ENCODE measurements at regions not wholly inside any gene's neighbourhood (a gene's known extent, or its start where the extent isn't known, plus 50 kb on each side); places are given as distances from the start of the nearest gene placed in this dataset.
"Not testable (repeated sequence)": the region's sequence is repeated elsewhere in the genome, so short reads cannot be mapped to it uniquely, and the experiment has no call there.

DNA sequence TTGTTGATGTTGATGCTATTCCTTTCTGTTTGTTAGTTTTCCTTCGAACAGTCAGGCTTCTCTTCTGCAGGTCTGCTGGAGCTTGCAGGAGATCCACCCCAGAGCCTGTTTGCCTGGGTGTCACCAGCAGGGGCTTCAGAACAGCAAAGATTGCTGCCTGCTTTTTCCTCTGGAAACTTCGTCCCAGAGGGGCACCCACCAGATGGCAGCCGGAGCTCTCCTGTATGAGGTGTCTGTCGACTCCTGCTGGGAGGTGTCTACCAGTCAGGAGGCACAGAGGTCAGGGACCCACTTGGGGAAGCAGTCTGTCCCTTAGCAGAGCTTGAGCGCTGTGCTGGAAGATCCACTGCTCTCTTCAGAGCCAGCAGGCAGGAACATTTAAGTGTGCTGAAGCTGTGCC is 303.2 kb downstream of the ZIC1 start:
- DNase-seq (ENCODE audit: low spot score) (no peak), ATAC-seq (ENCODE audit: low FRiP score) (no peak)

GRCh38 chr3:147712758-147713157 is 303.6 kb downstream of the ZIC1 start:
- ATAC-seq (ENCODE audit: low FRiP score); DNase-seq (ENCODE audit: low spot score): not testable (repeated sequence)

More for the DNA sequence above, 303.2 kb downstream of the ZIC1 start:
- TF ChIP-seq, protein P1, sequence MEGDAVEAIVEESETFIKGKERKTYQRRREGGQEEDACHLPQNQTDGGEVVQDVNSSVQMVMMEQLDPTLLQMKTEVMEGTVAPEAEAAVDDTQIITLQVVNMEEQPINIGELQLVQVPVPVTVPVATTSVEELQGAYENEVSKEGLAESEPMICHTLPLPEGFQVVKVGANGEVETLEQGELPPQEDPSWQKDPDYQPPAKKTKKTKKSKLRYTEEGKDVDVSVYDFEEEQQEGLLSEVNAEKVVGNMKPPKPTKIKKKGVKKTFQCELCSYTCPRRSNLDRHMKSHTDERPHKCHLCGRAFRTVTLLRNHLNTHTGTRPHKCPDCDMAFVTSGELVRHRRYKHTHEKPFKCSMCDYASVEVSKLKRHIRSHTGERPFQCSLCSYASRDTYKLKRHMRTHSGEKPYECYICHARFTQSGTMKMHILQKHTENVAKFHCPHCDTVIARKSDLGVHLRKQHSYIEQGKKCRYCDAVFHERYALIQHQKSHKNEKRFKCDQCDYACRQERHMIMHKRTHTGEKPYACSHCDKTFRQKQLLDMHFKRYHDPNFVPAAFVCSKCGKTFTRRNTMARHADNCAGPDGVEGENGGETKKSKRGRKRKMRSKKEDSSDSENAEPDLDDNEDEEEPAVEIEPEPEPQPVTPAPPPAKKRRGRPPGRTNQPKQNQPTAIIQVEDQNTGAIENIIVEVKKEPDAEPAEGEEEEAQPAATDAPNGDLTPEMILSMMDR (IDR thresholded peaks at IDR 0.05): no peak

GRCh38 chr3:147713234-147714133 is 304.3 kb downstream of the ZIC1 start:
- DNase-seq (ENCODE audit: low spot score) (no peak), ATAC-seq (ENCODE audit: low FRiP score) (no peak)
- TF ChIP-seq, protein P1 (IDR thresholded peaks at IDR 0.05): no peak

DNA sequence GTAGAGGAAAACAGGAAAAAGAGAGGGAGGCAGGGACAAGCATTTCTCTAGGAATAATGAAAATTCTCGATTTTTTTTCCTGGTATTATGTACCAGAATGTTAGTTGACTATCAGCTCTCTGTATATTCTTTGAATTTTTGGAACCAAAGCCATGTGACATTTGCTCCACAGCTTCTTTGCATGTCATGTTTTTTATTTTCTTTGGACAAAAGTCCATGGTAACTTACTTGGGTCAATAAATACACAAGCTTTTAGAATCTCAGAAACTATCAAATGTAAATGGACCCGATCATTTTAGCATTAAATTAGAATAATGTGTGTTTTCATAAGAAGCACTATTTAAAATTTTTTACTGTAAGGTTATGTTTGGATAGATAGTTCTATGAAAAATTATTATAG is 320.5 kb downstream of the ZIC1 start:
- DNase-seq (ENCODE audit: low spot score) (no peak), ATAC-seq (ENCODE audit: low FRiP score) (no peak)
- TF ChIP-seq, protein P1 (IDR thresholded peaks at IDR 0.05): no peak

DNA sequence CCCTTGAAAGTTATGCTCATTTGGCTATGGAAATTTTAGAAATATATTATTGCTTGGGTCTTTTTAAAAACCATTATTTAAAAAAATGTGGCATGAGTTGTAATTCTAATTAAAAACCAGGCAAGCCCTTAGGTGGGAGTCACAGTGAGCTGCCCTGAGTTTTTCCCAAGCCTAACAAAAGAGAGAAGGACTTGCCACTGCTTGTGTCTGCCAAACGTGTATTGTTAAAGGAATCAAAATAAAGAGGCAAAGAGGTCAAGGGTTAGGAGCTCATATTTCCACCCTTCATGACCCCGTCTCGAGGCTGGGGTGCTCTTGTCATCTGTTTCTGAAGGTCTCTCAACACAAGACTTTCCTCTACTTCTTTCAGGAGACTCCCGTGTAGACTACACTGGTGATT is 321.1 kb downstream of the ZIC1 start:
- TF ChIP-seq, protein P1 (IDR thresholded peaks at IDR 0.05): no peak
- DNase-seq (ENCODE audit: low spot score): no peak
- no peak for ATAC-seq (ENCODE audit: low FRiP score)

GRCh38 chr3:147733217-147733616 is 324.1 kb downstream of the ZIC1 start:
- TF ChIP-seq, protein P1 (IDR thresholded peaks at IDR 0.05): no peak
- ATAC-seq (ENCODE audit: low FRiP score): no peak
- DNase-seq (ENCODE audit: low spot score): no peak

GRCh38 chr3:147735616-147736015 is 326.5 kb downstream of the ZIC1 start:
- ATAC-seq (ENCODE audit: low FRiP score): no peak
- TF ChIP-seq, protein P1 (IDR thresholded peaks at IDR 0.05): no peak
- DNase-seq (ENCODE audit: low spot score): no peak
